GM11168 (cell line): ENCODE measurements at regions not wholly inside any gene's neighbourhood (a gene's known extent, or its start where the extent isn't known, plus 50 kb on each side); places are given as distances from the start of the nearest gene placed in this dataset.

Source experiments
- in situ Hi-C: fragments of 300-500 bp; cut with MboI; formaldehyde crosslinking; loops from one replicate; pipeline ENCODE4 v1.12.0; 2022; ENCODE audit warnings: low sequenced_read_pairs; ENCODE audit not compliant: unreplicated experiment

- in situ Hi-C loops: no loop called here
Observed at GRCh38 chr4:74608151-74608949, 163.4 kb downstream of the AREG start.

- in situ Hi-C loops: no loop called here
Observed at GRCh38 chr4:74610491-74610890, 165.6 kb downstream of the AREG start.

DNA sequence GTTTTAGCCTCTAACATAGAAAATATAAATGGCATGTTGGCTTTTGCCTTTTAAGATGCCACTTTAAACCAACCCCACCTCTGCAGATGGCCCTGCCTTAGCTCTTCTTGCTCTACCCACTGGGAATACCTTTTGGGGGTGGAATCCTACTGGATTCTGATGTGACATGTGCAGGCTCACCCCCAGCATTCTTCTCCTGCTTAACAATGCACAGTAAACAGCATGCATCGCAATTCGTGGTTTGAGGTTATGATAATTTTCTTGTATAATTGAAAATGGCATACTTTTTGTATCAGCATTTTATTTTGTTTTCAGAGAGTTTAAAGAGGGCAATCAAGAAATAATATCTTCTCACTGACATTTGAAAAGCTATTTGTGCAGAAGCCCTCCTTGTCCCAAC is 167.9 kb downstream of the AREG start:
- in situ Hi-C loops: no loop called here

DNA sequence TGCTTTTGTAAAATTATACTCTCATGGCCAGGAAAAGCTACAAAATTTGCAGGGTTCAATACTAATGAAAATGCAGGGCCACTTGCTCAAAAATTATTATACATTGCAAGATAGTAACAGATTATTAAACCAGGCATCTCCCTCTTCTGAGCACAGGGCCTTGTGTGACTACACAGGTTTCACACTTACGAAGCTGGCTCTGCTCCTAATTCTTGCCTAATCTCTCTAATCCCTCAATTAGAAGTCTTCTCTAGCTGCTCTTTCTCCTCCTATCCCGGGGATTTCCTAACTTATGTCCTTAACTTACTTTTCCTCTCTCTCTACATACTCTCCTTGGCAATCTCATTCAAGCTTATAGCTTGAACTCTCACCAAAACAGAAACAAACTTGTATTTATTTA is 168.3 kb downstream of the AREG start:
- in situ Hi-C loops: no loop called here

GRCh38 chr4:74615411-74615810 is 170.5 kb downstream of the AREG start:
- in situ Hi-C loops: no loop called here

DNA sequence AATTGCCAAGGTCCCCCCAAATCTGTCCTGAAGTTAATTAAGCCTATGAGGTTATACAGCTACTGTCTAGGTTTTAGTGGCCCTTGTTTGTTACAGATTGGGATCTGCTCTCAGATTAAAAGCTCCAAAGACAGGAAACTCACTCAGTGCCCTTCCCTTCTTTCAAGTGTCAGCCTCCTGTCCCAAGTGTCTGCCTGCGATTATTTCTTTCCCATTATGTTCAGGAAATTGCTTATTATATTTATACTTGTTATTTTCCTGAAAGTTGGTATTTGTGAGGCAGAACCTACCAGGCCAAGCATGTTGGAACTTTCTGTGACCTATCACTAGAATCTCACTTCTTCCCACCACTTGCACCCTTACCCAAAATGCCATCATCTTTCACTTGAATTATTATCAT is 173.2 kb downstream of the AREG start:
- in situ Hi-C loops: no loop called here

DNA sequence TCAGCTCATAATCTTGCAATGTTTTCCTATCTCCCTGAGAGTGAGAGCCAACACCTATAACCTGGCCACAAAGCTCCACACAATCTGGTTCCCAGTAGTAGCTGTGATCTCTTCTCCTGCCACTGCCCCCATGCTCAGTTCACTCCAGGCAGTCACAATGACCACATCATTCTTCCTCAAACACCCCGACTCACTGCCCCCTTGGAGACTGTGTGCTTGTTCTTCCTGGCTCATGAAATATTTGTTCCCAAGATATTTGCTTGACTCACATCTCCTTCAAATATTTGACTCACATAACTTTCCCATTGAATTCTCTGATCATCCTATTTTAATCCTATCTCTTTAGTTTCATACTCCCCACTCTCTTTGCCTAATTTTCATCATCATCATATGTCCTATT is 173.7 kb downstream of the AREG start:
- in situ Hi-C loops: no loop called here

DNA sequence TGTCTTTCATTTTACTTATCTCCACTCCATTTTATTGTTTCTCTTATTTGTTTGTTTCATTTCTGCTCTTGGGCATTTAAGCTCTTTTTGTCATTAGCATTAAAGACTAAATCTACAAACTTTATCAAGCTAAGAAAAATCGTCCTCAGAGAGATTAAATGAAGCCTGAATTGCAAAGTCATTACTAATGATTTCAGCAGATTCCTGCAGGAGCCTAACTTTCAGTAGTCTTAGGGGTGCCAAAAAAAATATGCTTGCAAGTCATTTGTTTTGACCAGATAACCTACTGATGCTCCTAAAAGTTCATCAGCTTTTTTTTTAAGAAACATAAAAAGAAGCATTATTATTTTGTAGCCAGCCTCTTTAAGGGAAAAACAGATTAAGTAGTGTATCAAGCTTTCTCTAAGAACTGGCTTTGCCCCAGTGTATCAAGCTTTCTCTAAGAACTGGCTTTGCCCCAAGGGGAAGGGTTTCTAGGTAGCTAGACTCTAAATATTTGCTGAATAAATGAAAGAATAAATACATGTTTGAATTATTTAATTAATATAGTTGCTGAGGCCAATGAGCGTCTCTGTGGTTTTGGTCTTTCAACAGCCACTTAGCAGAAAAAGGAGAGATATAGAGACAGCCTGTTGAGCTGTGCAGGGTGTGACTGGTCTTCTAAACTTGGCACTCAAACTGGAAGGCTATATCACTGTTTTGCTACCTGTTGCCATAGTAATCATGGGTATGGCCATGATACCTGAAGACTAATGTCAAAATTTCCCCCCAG is 174.2 kb downstream of the BTC start:
- in situ Hi-C loops: no loop called here

- in situ Hi-C loops: no loop called here
Observed at GRCh38 chr4:74621616-74622015, 172.7 kb downstream of the BTC start.

DNA sequence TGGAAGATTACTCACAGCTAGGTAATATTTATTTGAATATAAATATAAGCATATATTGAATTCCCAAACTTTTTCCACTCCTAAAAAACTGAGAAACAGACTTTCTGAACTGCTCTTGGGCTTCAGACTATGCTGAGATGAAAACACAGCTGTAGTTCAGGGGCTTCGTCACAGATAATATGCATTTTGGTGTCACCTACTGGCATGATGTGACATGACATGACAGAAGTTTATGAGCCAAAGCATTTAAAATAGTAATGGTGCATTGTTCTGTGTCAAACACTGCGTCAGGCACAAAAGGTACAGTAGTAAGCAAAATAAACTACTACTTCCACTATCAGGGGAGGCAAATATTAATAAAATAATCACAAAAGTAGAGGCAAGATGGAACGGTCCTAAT is 171.3 kb downstream of the BTC start:
- in situ Hi-C loops: no loop called here

DNA sequence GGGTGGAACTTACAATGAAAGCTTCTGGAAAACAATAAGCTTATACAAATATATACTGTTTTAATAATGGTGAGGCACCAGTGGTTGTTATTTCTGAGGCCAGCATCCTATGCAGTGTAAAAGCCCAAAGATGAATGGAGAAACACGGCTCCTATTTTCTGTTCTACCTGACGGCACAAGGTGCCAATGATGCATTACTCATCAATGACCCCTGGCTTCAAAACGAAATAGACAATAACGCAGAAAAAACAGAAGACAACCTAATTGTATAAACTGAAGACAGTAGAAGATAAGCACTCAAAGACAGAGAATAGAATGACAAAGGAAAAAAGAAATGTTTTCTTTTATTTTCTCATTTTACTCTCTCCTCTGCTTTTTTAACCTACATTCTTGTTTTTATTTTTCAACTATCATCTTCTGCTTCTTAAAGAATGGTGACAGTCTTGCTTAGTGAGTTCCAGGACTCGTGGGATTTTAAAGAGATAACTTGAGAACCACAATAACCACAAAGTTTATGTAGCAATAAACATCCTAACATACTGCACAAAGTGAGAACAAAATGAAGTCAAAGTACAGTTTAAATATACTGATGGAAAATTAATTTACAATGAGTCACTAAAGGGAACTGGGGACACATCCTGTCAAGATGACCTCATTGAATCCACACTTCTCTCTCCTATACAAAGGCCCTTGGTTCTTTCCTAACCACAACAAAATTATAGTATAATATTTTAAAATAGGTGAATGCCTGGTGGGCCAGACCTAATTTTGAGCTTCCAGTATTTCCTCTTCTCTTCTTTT is 169.8 kb downstream of the BTC start:
- in situ Hi-C loops: loop anchor here (25.0 kb wide), 1 partner anchor 287 kb away; no protein-coding TSS in a partner anchor

GRCh38 chr4:74625981-74626380 is 168.3 kb downstream of the BTC start:
- in situ Hi-C loops: loop anchor here (25.0 kb wide), 1 partner anchor 289 kb away; no protein-coding TSS in a partner anchor

DNA sequence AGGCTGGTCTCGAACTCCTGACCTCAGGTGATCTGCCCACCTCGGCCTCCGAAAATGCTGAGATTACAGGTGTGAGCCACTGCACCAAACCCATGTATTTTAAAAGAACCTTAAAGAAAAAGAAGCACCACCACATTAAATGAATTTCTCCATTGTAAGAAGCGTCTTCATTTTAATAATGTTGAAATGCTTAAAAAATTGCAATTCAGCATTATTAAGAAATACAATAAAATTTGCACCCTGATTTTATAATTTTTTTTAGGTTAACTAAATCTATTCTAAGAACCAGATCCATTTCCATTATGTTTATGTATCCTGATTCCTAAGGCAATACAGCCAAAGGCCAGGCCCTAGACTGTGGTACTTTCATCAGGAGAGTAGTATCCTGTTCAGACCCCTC is 167.2 kb downstream of the BTC start:
- in situ Hi-C loops: loop anchor here (25.0 kb wide), 1 partner anchor 290 kb away; no protein-coding TSS in a partner anchor

- in situ Hi-C loops: loop anchor here (25.0 kb wide), 1 partner anchor 290 kb away; no protein-coding TSS in a partner anchor
Observed at GRCh38 chr4:74627504-74627903, 166.8 kb downstream of the BTC start.

DNA sequence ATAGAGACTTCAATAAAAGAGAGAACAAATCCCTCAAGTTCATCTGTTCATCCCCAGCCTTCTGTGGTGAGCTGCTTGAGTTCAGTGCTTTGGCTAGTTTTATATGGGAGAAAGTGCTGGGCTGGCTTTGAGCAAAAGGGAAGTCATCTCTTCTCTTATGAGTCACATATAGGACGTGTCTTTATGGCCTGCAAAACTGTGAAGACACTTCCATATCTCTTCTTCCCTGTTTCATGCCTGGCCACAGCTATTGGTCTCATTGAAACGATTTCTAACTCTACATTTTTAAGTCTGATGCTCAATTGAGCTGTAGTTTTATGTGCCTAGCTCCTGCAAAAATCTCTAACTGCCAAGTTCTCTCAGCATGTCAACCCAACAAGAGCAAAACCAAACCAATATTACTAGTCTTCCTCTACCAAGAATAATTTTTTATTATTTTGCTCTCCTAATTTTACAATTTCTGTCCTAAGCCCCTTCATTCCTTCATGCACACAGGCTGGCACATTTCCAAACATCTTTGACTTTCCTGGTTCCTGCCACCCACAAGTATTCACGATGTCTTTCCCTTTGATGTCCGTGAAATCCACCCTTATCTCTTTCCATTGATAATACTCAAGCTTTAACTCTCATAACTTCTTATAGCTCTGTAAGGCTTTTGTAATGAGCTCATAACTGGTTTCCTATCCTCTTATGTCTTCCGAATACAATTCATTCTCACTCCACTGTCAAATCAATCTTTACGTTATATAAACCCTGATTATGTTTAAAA is 165.3 kb downstream of the BTC start:
- in situ Hi-C loops: loop anchor here (25.0 kb wide), 1 partner anchor 292 kb away; no protein-coding TSS in a partner anchor

- in situ Hi-C loops: loop anchor here (25.0 kb wide), 1 partner anchor 293 kb away; no protein-coding TSS in a partner anchor
Observed at GRCh38 chr4:74630551-74630950, 163.8 kb downstream of the BTC start.

GRCh38 chr4:74631338-74631737 is 163.0 kb downstream of the BTC start:
- in situ Hi-C loops: loop anchor here (25.0 kb wide), 1 partner anchor 294 kb away; no protein-coding TSS in a partner anchor

- in situ Hi-C loops: loop anchor here (25.0 kb wide), 1 partner anchor 295 kb away; no protein-coding TSS in a partner anchor
Observed at GRCh38 chr4:74631988-74632387, 162.3 kb downstream of the BTC start.

DNA sequence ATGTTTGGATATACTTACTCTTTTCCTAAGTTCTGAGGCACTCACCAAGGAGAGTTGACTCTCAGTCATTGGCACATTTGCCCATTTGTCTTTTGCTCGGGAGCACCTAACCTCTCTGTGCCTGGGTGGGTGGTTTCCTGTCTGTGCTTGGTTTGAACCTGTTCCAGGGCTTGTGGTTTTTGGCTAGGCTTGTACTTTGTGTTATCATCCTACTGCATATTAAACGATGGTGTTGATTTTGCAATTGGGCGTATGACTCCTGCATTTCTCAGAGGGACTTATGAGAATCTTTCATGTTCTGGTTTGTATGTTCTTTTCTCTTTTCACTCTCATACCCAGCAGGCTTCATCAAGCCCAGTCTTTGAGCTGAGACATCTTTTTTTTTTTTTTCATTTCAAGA is 161.7 kb downstream of the BTC start:
- in situ Hi-C loops: loop anchor here (25.0 kb wide), 1 partner anchor 295 kb away; no protein-coding TSS in a partner anchor
